RWPE1 (cell line): ENCODE measurements at regions not wholly inside any gene's neighbourhood (a gene's known extent, or its start where the extent isn't known, plus 50 kb on each side); places are given as distances from the start of the nearest gene placed in this dataset.

Experiments used
- CTCF ChIA-PET: fragments of 350-600 bp; sonication (Branson Sonifier 250); formaldehyde crosslinking; extraction: SDS; loops from one replicate; lab custom pipeline; 2021; lab: Yijun Ruan, JAX
- POLR2A ChIA-PET: fragments of 400-600 bp; formaldehyde crosslinking; extraction: SDS; loops from one replicate; lab custom pipeline; 2020; ENCODE audit warnings: antibody characterized with exemption; ENCODE audit not compliant: low non-redundant PET; lab: Yijun Ruan, JAX
- DNase-seq: peaks from one replicate; pipeline ENCODE4 v3.0.0; 2012; ENCODE audit warnings: low spot score
- H3K27ac ChIP-seq: fragments of 450-650 bp; 2 replicates; pipeline ENCODE4 v1.5.1; 2017
- CTCF ChIP-seq: fragments of 450-650 bp; conservative IDR thresholded peaks from 2 replicates; pipeline ENCODE4 v1.5.1; 2017; ENCODE audit warnings: low read depth, mild to moderate bottlenecking

- POLR2A ChIA-PET = no interaction called here
These were observed 237.3 kb downstream of the AHR start for GRCh38 chr7:17535776-17536175.

GRCh38 chr7:17544401-17544800, 245.9 kb downstream of the AHR start:
- ChIA-PET CTCF (interaction anchor here (0.7 kb wide), 1 partner anchor 225 kb away, joined by 3 read pairs; no protein-coding TSS in a partner anchor), POLR2A (no interaction called here)
- no peak overlapping the region for H3K27ac ChIP-seq
- TF ChIP-seq CTCF = no peak
- DNase-seq = no peak

More at GRCh38 chr7:17535776-17536175, 237.3 kb downstream of the AHR start:
- no peak for DNase-seq
- H3K27ac ChIP-seq = no peak overlapping the region
- TF ChIP-seq CTCF = no peak
- CTCF ChIA-PET = no interaction called here

GRCh38 chr7:17545348-17545747, 246.9 kb downstream of the AHR start:
- ChIA-PET POLR2A (no interaction called here), CTCF (no interaction called here)
- no peak for TF ChIP-seq CTCF
- no peak overlapping the region for H3K27ac ChIP-seq
- no peak for DNase-seq

GRCh38 chr7:17546189-17546588, 247.7 kb downstream of the AHR start:
- DNase-seq = no peak
- CTCF ChIA-PET = interaction anchor here (0.5 to 0.6 kb wide), 3 partner anchors 36 to 54 kb away, joined by 3 to 5 read pairs (median 3); no protein-coding TSS in a partner anchor
- POLR2A ChIA-PET = no interaction called here
- TF ChIP-seq CTCF = no peak
- no peak overlapping the region for H3K27ac ChIP-seq

- ChIA-PET CTCF (interaction anchor here (0.5 to 0.6 kb wide), 3 partner anchors 37 to 54 kb away, joined by 3 to 5 read pairs (median 3); no protein-coding TSS in a partner anchor), POLR2A (no interaction called here)
- TF ChIP-seq CTCF = no peak
- DNase-seq = no peak
- H3K27ac ChIP-seq = no peak overlapping the region
These were observed 248.1 kb downstream of the AHR start for GRCh38 chr7:17546592-17546991.

- CTCF ChIA-PET = no interaction called here
- TF ChIP-seq CTCF = no peak
- no peak overlapping the region for H3K27ac ChIP-seq
- POLR2A ChIA-PET = no interaction called here
- no peak for DNase-seq
These were observed 249.7 kb downstream of the AHR start for GRCh38 chr7:17548014-17548653.
